HCT116 (cell line): ENCODE measurements at regions not wholly inside any gene's neighbourhood (a gene's known extent, or its start where the extent isn't known, plus 50 kb on each side); places are given as distances from the start of the nearest gene placed in this dataset.

ENCODE experiments used
- CTCF ChIP-seq, 3 experiments: fragments of 200-600 bp in 1 of 3; sonication (generic) in 1 of 3; IDR thresholded peaks in 2 of 3; conservative IDR thresholded peaks in 1 of 3; 2 replicates each; pipeline ENCODE4 v1.5.1; 2012 to 2017; ENCODE audit warnings: low read depth in 2 of 3, low read length in 2 of 3, antibody characterized with exemption in 1 of 3, borderline replicate concordance in 1 of 3, control low read depth in 1 of 3, mild to moderate bottlenecking in 1 of 3, mixed read lengths in 1 of 3, mixed run types in 1 of 3, moderate library complexity in 1 of 3; ENCODE audit not compliant: insufficient read depth in 1 of 3
- EGR1 ChIP-seq: IDR thresholded peaks from 2 replicates; pipeline ENCODE4 v1.6.1; 2012; ENCODE audit warnings: low read depth
- ELF1 ChIP-seq: IDR thresholded peaks from 2 replicates; pipeline ENCODE4 v1.6.1; 2012; ENCODE audit warnings: low read depth, borderline replicate concordance
- EZH2 ChIP-seq: fragments of 200-600 bp; sonication (generic); IDR thresholded peaks from 2 replicates; pipeline ENCODE4 v1.6.1; 2017; ENCODE audit warnings: antibody characterized with exemption, mixed run types
- EZH2phosphoT487 ChIP-seq: fragments of 200-600 bp; IDR thresholded peaks from 2 replicates; pipeline ENCODE4 v1.6.1; 2018; ENCODE audit warnings: antibody characterized with exemption, borderline replicate concordance
- JUND ChIP-seq: IDR thresholded peaks from 2 replicates; pipeline ENCODE4 v1.6.1; 2012
- POLR2A ChIP-seq: IDR thresholded peaks from 2 replicates; pipeline ENCODE4 v1.7.0; 2011; ENCODE audit warnings: borderline replicate concordance; ENCODE audit not compliant: insufficient read depth, insufficient read length; ENCODE audit errors: extremely low read depth
- POLR2AphosphoS5 ChIP-seq: IDR thresholded peaks from 2 replicates; pipeline ENCODE4 v1.6.1; 2011; ENCODE audit warnings: mild to moderate bottlenecking, low read depth, low read length, moderate library complexity
- SP1 ChIP-seq: IDR thresholded peaks from 2 replicates; pipeline ENCODE4 v1.6.1; 2012; ENCODE audit warnings: low read depth
- YY1 ChIP-seq: IDR thresholded peaks from 2 replicates; pipeline ENCODE4 v1.6.1; 2011; ENCODE audit warnings: low read length, low read depth, moderate library complexity, mild to moderate bottlenecking; ENCODE audit not compliant: insufficient replicate concordance; ENCODE audit errors: extremely low read depth
- ZBTB33 ChIP-seq: IDR thresholded peaks from 2 replicates; pipeline ENCODE4 v1.6.1; 2011; ENCODE audit warnings: mild to moderate bottlenecking, low read length, moderate library complexity; ENCODE audit not compliant: insufficient replicate concordance; ENCODE audit errors: extremely low read depth
- ZFX ChIP-seq: fragments of 450-650 bp; IDR thresholded peaks from 2 replicates; pipeline ENCODE4 v1.6.1; 2017
- TF ChIP-seq, protein P1 (sequence below): IDR thresholded peaks from 2 replicates; pipeline ENCODE4 v1.6.1; 2012; ENCODE audit warnings: low read depth
- TF ChIP-seq, protein P2 (sequence below): IDR thresholded peaks from 2 replicates; pipeline ENCODE4 v1.6.1; 2012

DNA sequence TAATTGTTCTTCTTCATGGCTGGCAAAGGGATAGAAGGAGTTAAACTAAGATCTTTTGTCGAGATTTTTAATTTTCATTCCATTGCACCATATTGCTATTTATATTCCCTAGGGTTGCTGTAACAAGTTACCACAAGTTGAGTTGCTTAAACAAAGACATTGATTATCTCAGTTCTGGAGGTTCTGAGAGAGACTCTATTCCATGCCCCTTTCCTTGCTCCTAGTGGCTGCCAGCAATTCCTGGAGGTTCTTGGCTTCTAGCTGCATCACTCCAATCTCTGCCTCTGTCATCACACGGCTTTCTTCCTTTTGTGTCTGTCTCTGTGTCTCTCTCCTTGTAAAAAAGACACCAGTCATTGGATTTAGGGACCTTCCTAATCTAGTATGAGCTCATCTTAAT, 136.6 kb upstream of the DAB2 start:
- TF ChIP-seq EGR1 (no peak), CTCF (IDR thresholded peaks at IDR 0.05 in 2 of 3, conservative IDR thresholded peaks at IDR 0.05 in 1 of 3; ENCODE audit: borderline replicate concordance in 1 of 3, insufficient read depth in 1 of 3, low read depth in 2 of 3, low read length in 2 of 3) (no peak), POLR2AphosphoS5 (no peak), EZH2 (no peak), POLR2A (no peak), ZFX (no peak), JUND (no peak), SP1 (no peak), ZBTB33 (no peak), EZH2phosphoT487 (no peak), YY1 (no peak), ELF1 (no peak)
- TF ChIP-seq, protein P1, sequence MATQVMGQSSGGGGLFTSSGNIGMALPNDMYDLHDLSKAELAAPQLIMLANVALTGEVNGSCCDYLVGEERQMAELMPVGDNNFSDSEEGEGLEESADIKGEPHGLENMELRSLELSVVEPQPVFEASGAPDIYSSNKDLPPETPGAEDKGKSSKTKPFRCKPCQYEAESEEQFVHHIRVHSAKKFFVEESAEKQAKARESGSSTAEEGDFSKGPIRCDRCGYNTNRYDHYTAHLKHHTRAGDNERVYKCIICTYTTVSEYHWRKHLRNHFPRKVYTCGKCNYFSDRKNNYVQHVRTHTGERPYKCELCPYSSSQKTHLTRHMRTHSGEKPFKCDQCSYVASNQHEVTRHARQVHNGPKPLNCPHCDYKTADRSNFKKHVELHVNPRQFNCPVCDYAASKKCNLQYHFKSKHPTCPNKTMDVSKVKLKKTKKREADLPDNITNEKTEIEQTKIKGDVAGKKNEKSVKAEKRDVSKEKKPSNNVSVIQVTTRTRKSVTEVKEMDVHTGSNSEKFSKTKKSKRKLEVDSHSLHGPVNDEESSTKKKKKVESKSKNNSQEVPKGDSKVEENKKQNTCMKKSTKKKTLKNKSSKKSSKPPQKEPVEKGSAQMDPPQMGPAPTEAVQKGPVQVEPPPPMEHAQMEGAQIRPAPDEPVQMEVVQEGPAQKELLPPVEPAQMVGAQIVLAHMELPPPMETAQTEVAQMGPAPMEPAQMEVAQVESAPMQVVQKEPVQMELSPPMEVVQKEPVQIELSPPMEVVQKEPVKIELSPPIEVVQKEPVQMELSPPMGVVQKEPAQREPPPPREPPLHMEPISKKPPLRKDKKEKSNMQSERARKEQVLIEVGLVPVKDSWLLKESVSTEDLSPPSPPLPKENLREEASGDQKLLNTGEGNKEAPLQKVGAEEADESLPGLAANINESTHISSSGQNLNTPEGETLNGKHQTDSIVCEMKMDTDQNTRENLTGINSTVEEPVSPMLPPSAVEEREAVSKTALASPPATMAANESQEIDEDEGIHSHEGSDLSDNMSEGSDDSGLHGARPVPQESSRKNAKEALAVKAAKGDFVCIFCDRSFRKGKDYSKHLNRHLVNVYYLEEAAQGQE: no peak
- TF ChIP-seq, protein P2, sequence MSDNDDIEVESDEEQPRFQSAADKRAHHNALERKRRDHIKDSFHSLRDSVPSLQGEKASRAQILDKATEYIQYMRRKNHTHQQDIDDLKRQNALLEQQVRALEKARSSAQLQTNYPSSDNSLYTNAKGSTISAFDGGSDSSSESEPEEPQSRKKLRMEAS: no peak
